Stimulated activated CD8-positive, alpha-beta memory T cell treated with anti-CD3 and anti-CD28 coated beads, Interleukin-2, amount 100 ng/mL, for 1 hour (primary cell): ENCODE measurements at regions not wholly inside any gene's neighbourhood (a gene's known extent, or its start where the extent isn't known, plus 50 kb on each side); places are given as distances from the start of the nearest gene placed in this dataset.

Source experiments
- DNase-seq, 2 donors: peaks; one replicate each; pipeline ENCODE4 v3.0.0-alpha.2; 2020; ENCODE audit warnings: low read depth in 2 of 2

- no peak for DNase-seq
These were observed 221.0 kb upstream of the CDH13 start for GRCh38 chr16:82405736-82406135.

- no peak for DNase-seq
These were observed 222.0 kb upstream of the CDH13 start for GRCh38 chr16:82404586-82405315.

- DNase-seq, result no peak
These were observed 224.0 kb upstream of the CDH13 start for GRCh38 chr16:82402665-82403218.

GRCh38 chr16:82400046-82400445, 226.7 kb upstream of the CDH13 start:
- no peak for DNase-seq

GRCh38 chr16:82396509-82396908, 226.5 kb upstream of the MPHOSPH6 start:
- DNase-seq, result no peak

GRCh38 chr16:82395212-82395611, 225.2 kb upstream of the MPHOSPH6 start:
- no peak for DNase-seq

- no peak for DNase-seq
These were observed 221.7 kb upstream of the MPHOSPH6 start for GRCh38 chr16:82391690-82392089.

- no peak for DNase-seq
These were observed 220.1 kb upstream of the MPHOSPH6 start for GRCh38 chr16:82389956-82390650.

- DNase-seq, result no peak
These were observed 216.7 kb upstream of the MPHOSPH6 start for GRCh38 chr16:82386761-82387160.

GRCh38 chr16:82384949-82385348, 214.9 kb upstream of the MPHOSPH6 start:
- DNase-seq, result no peak

- DNase-seq, result no peak
These were observed 214.0 kb upstream of the MPHOSPH6 start for GRCh38 chr16:82384017-82384416.

GRCh38 chr16:82382521-82382920, 212.5 kb upstream of the MPHOSPH6 start:
- DNase-seq, result no peak

- no peak for DNase-seq
These were observed 209.5 kb upstream of the MPHOSPH6 start for GRCh38 chr16:82379551-82379950.

- DNase-seq, result no peak
These were observed 204.0 kb upstream of the MPHOSPH6 start for GRCh38 chr16:82373976-82374375.

- no peak for DNase-seq
These were observed 200.3 kb upstream of the MPHOSPH6 start for GRCh38 chr16:82370282-82370681.

- no peak for DNase-seq
These were observed 198.0 kb upstream of the MPHOSPH6 start for GRCh38 chr16:82368041-82368440.

- no peak for DNase-seq
These were observed 196.4 kb upstream of the MPHOSPH6 start for GRCh38 chr16:82366462-82366861.

- DNase-seq, result no peak
These were observed 194.7 kb upstream of the MPHOSPH6 start for GRCh38 chr16:82364690-82365089.

- DNase-seq, result no peak
These were observed 193.2 kb upstream of the MPHOSPH6 start for GRCh38 chr16:82363026-82363816.

GRCh38 chr16:82361885-82362284, 191.9 kb upstream of the MPHOSPH6 start:
- no peak for DNase-seq

GRCh38 chr16:82360024-82360783, 190.2 kb upstream of the MPHOSPH6 start:
- no peak for DNase-seq
